ENCODE measurements at regions not wholly inside any gene's neighbourhood (a gene's known extent, or its start where the extent isn't known, plus 50 kb on each side); places are given as distances from the start of the nearest gene placed in this dataset.

- no peak for TF ChIP-seq FOXK1 (CRISPR knock-in tag; IDR thresholded peaks at IDR 0.05)
- TF ChIP-seq, protein P1, sequence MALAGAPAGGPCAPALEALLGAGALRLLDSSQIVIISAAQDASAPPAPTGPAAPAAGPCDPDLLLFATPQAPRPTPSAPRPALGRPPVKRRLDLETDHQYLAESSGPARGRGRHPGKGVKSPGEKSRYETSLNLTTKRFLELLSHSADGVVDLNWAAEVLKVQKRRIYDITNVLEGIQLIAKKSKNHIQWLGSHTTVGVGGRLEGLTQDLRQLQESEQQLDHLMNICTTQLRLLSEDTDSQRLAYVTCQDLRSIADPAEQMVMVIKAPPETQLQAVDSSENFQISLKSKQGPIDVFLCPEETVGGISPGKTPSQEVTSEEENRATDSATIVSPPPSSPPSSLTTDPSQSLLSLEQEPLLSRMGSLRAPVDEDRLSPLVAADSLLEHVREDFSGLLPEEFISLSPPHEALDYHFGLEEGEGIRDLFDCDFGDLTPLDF (CRISPR knock-in tag; IDR thresholded peaks at IDR 0.05): no peak
- TF ChIP-seq NFATC4 (CRISPR knock-in tag; IDR thresholded peaks at IDR 0.05): no peak
- TF ChIP-seq USF1 (CRISPR knock-in tag; IDR thresholded peaks at IDR 0.05): no peak
- CTCF ChIA-PET: no interaction called here
- H3K27ac Mint-ChIP-seq: 0 out of 2 replicates have a peak overlapping the region, but pooled peaks have one; percentile 16
- no peaks in the 10 kb centered on the region for H3K27me3 Mint-ChIP-seq (ENCODE audit: low read depth)
- POLR2A ChIA-PET: no interaction called here
- no peak for ATAC-seq
- no peaks in the 10 kb centered on the region for H3K9me3 Mint-ChIP-seq
- no peak overlapping the region for H3K4me3 Mint-ChIP-seq
- peaks cover 10% of the 10 kb centered on the region for H3K4me1 Mint-ChIP-seq
- no peaks in the 10 kb centered on the region for H3K36me3 Mint-ChIP-seq
- DNase-seq (ENCODE audit: low spot score): no peak
These were observed 55.5 kb upstream of the PCDH18 start for GRCh38 chr4:137587796-137588195.

- DNase-seq (ENCODE audit: low spot score): no peak
- TF ChIP-seq ATF1 (CRISPR knock-in tag; IDR thresholded peaks at IDR 0.05) (no peak), GRHL2 (CRISPR knock-in tag; IDR thresholded peaks at IDR 0.05; ENCODE audit: insufficient replicate concordance, severe bottlenecking) (no peak)
- CTCF ChIA-PET: no interaction called here
- Mint-ChIP-seq H3K27me3 (ENCODE audit: low read depth) (no peaks in the 10 kb centered on the region), H3K4me3 (no peak overlapping the region), H3K4me1 (peaks cover 10% of the 10 kb centered on the region), H3K36me3 (no peaks in the 10 kb centered on the region), H3K9me3 (peaks cover 2% of the 10 kb centered on the region), H3K27ac (no peak overlapping the region)
- ATAC-seq: no peak
- POLR2A ChIA-PET: no interaction called here
These were observed 51.4 kb upstream of the PCDH18 start for GRCh38 chr4:137583671-137584070.
